Pancreas (tissue), 10 donors: ENCODE measurements at regions not wholly inside any gene's neighbourhood (a gene's known extent, or its start where the extent isn't known, plus 50 kb on each side); places are given as distances from the start of the nearest gene placed in this dataset.

Source experiments
- ATAC-seq, 4 donors: fragments of 200-7000 bp; cut with Tn5 transposase; one replicate each; pipeline versions ENCODE4 v1.8.0 to v1.9.1; 2020; ENCODE audit warnings: mild to moderate bottlenecking in 4 of 4, moderate library complexity in 4 of 4
- DNase-seq, 6 donors: peaks; one replicate each; pipeline ENCODE4 v3.0.0-alpha.2; 2020
- FAIRE-seq: peaks from 2 replicates; lab custom pipeline; 2012; peaks lifted over from hg19 to GRCh38; lab: Jason Lieb, UNC
- H3K27ac ChIP-seq, 4 donors: fragments of 200-600 bp; sonication (generic); 1 replicate in 3 of 4; 2 replicates in 1 of 4; pipeline versions ENCODE4 v1.5.0 to v1.8.0; 2020
- H3K27me3 ChIP-seq, 4 donors: fragments of 200-600 bp; one replicate each; pipeline ENCODE4 v1.8.0; 2021
- H3K36me3 ChIP-seq, 3 donors: fragments of 200-600 bp; sonication (generic) in 1 of 3; one replicate each; pipeline versions ENCODE4 v1.5.0 to v1.8.0; 2020 to 2021
- H3K4me1 ChIP-seq, 3 donors: fragments of 200-600 bp; one replicate each; pipeline ENCODE4 v1.8.0; 2021
- H3K4me3 ChIP-seq, 4 donors: fragments of 200-600 bp; sonication (generic) in 2 of 4; one replicate each; pipeline versions ENCODE4 v1.5.0 to v1.8.0; 2020 to 2021
- H3K9me3 ChIP-seq, 4 donors: fragments of 200-600 bp; one replicate each; pipeline ENCODE4 v1.8.0; 2021
- CTCF ChIP-seq, 4 donors: fragments of 200-600 bp; sonication (generic) in 3 of 4; IDR thresholded peaks; one replicate each; pipeline versions ENCODE4 v1.5.0 to v1.8.0; 2021; ENCODE audit warnings: antibody characterized with exemption in 4 of 4
- WGBS, 2 donors: extraction: QIAGEN DNeasy Blood & Tissue Kit; methylation state at CpG; one replicate each; pipeline ENCODE4 v1.1.7; 2013; 5-methylcytosine and 5-hydroxymethylcytosine counted together
- intact Hi-C, 3 donors: fragments of 100-400 bp; cut with DNase I; formaldehyde crosslinking; loops; one replicate each; pipeline versions ENCODE4 v1.11.1 to v1.14.2; 2022
- donor health status: healthy with polysubstance abuse.
- donor health status: DM: no; HTN: no; CAD: no; lungs with moderate emphysema.
- donor health status: DM: no; HTN: no; CAD: no.
- donor health status: control.
- donor health status: control.
- donor health status: Bipolar disorder and iron deficiency.
- donor health status: DM: yes; HTN: yes; CAD: no.
- donor health status: DM: no; HTN: no; CAD: no.
- donor health status: DM: no; HTN: no; CAD: no.
- donor health status: DM: yes; HTN: yes; CAD: no.

DNA sequence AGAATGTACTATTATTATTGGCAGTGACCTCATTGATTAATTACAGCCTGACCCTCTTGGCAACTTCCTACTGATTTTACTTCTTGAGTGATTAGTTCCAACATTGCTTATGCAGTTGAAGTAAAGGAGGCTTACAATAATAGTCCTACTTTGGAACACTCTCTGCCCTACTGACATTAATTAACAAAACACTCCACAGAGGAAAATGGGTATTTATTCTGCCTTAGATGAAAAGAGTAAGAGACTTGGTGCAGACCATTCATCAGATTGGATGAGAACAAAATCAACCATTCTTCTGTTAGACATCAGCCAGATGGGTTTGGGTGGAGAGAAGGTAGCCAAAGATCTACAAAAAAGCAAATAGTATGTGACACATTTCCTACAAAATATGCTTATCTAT lies 363.8 kb downstream of the FAT3 start:
- Histone ChIP-seq H3K27ac (no peak overlapping the region), H3K4me1 (no peaks in the 10 kb centered on the region), H3K4me3 (no peak overlapping the region), H3K9me3 (no peaks in the 10 kb centered on the region), H3K36me3 (no peaks in the 10 kb centered on the region), H3K27me3 (no peaks in the 10 kb centered on the region)
- intact Hi-C loops, result no loop called here
- DNase-seq, result no peak
- FAIRE-seq, result no peak
- TF ChIP-seq CTCF (IDR thresholded peaks at IDR 0.05), result no peak
- ATAC-seq, result no peak

GRCh38 chr11:92589512-92589911 lies 364.9 kb downstream of the FAT3 start:
- Histone ChIP-seq H3K27me3 (no peaks in the 10 kb centered on the region), H3K4me1 (no peaks in the 10 kb centered on the region), H3K36me3 (no peaks in the 10 kb centered on the region), H3K9me3 (no peaks in the 10 kb centered on the region), H3K4me3 (no peak overlapping the region), H3K27ac (no peak overlapping the region)
- no peak for FAIRE-seq
- TF ChIP-seq CTCF (IDR thresholded peaks at IDR 0.05), result no peak
- 86 to 89% methylated on average over 3 of the region's 3 CpGs for WGBS, 2 donors
- no peak for ATAC-seq
- no peak for DNase-seq
- intact Hi-C loops, result no loop called here

DNA sequence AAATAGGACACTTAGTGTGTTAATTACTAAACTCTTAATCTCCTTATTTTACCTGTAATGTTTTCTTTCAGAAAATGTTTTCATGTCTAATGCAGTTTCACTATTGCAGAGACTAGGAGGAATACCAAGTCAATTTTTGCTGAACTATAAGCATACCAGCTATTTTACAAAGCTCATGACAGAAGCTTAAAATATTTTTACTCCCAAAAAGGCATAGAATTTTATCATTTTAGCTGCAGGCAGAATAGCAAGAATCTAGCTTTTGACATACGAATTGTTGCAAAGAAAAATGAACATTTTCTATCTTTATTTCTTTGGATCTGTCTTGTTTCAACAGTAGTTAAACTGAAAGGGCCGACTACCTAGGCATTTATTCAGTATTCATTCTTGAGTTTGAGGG lies 366.9 kb downstream of the FAT3 start:
- no peaks in the 10 kb centered on the region for H3K9me3 ChIP-seq
- intact Hi-C loops, result no loop called here
- WGBS, 2 donors, result 72 to 77% methylated on average over 2 of the region's 2 CpGs
- no peaks in the 10 kb centered on the region for H3K4me1 ChIP-seq
- no peak overlapping the region for H3K4me3 ChIP-seq
- FAIRE-seq (no peak), DNase-seq (no peak), ATAC-seq (no peak)
- no peaks in the 10 kb centered on the region for H3K36me3 ChIP-seq
- TF ChIP-seq CTCF (IDR thresholded peaks at IDR 0.05), result no peak
- no peak overlapping the region for H3K27ac ChIP-seq
- H3K27me3 ChIP-seq, result no peaks in the 10 kb centered on the region

- Histone ChIP-seq H3K4me3 (no peak overlapping the region), H3K36me3 (no peaks in the 10 kb centered on the region), H3K4me1 (no peaks in the 10 kb centered on the region), H3K27ac (no peak overlapping the region), H3K27me3 (no peaks in the 10 kb centered on the region), H3K9me3 (no peaks in the 10 kb centered on the region)
- intact Hi-C loops, result no loop called here
- FAIRE-seq (no peak), ATAC-seq (no peak), DNase-seq (no peak)
- no peak for TF ChIP-seq CTCF (IDR thresholded peaks at IDR 0.05)
Observed at GRCh38 chr11:92594251-92594650, 369.6 kb downstream of the FAT3 start.

- Histone ChIP-seq H3K27me3 (no peaks in the 10 kb centered on the region), H3K27ac (no peak overlapping the region), H3K36me3 (no peaks in the 10 kb centered on the region), H3K4me3 (no peak overlapping the region), H3K9me3 (no peaks in the 10 kb centered on the region), H3K4me1 (no peaks in the 10 kb centered on the region)
- no peak for DNase-seq
- intact Hi-C loops, result no loop called here
- no peak for ATAC-seq
- no peak for FAIRE-seq
- no peak for TF ChIP-seq CTCF (IDR thresholded peaks at IDR 0.05)
- WGBS, 2 donors, result 36 to 61% methylated on average over 1 of the region's 1 CpG
Observed at GRCh38 chr11:92595052-92595451, 370.4 kb downstream of the FAT3 start.
